GM12874 (cell line): ENCODE measurements at regions not wholly inside any gene's neighbourhood (a gene's known extent, or its start where the extent isn't known, plus 50 kb on each side); places are given as distances from the start of the nearest gene placed in this dataset.

Experiments
- TF ChIP-seq, protein P1 (sequence below): IDR thresholded peaks from 2 replicates; pipeline ENCODE4 v1.5.1; 2011; ENCODE audit warnings: low read depth, mild to moderate bottlenecking, control low read depth, low read length, moderate library complexity; ENCODE audit not compliant: insufficient read depth

DNA sequence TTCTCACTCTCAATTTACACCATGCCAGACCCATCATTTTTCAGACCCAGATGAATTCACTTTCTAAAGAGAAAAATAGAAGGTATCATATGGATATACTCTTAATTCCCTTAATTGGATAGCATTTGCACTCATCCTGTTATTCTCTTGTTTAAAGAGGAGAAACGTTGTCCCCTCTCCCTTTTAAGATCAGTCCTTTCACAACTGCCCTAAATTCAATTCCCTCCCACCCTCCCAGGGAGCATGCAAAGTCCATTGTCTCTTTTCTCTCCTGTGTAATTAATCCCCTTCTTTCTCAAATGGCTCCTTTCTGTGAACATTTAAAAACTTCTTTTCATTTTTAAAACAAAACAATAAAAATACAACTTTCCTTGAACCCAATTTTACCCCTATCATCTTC lies 124.7 kb upstream of the TLL1 start:
- TF ChIP-seq, protein P1, sequence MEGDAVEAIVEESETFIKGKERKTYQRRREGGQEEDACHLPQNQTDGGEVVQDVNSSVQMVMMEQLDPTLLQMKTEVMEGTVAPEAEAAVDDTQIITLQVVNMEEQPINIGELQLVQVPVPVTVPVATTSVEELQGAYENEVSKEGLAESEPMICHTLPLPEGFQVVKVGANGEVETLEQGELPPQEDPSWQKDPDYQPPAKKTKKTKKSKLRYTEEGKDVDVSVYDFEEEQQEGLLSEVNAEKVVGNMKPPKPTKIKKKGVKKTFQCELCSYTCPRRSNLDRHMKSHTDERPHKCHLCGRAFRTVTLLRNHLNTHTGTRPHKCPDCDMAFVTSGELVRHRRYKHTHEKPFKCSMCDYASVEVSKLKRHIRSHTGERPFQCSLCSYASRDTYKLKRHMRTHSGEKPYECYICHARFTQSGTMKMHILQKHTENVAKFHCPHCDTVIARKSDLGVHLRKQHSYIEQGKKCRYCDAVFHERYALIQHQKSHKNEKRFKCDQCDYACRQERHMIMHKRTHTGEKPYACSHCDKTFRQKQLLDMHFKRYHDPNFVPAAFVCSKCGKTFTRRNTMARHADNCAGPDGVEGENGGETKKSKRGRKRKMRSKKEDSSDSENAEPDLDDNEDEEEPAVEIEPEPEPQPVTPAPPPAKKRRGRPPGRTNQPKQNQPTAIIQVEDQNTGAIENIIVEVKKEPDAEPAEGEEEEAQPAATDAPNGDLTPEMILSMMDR, result no peak

DNA sequence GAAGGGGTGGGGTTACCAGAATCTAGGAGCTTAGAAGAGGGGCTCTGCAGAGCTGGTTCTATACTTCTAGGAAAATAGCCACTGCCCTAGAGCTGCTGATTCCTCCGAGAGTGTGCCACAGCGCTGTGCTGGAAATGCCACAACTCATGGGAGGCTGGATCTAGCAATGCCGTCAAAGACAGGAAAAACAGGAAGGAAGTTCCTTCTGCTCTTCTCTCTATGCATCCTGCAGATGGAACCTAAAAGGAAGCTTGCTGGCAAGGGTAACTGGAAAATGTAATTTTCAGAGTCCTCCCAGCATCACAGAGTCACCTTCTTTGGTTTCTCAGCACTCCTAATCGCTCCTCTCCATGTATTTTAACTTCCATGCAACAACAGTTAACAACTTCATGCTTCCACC lies 121.2 kb upstream of the TLL1 start:
- TF ChIP-seq, protein P1, result no peak

DNA sequence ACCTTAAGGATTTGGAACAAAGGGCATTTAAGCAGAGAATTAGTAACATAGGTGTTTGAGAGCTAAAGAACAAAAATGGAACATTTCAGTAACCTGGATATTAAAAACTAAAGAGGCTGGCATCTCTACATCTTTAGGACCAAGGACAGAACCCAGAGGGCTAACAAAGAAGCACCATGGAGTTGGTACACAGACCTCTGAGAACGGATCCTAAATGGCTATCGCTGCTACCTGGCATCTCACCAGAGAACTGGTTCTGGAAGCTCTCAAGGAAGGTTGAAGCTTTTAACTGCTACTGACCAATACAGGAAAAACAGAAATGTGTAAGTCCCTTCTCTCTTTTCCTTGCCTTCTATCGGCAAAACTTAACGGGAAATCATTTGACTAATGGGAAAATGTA lies 118.4 kb upstream of the TLL1 start:
- TF ChIP-seq, protein P1, result no peak

DNA sequence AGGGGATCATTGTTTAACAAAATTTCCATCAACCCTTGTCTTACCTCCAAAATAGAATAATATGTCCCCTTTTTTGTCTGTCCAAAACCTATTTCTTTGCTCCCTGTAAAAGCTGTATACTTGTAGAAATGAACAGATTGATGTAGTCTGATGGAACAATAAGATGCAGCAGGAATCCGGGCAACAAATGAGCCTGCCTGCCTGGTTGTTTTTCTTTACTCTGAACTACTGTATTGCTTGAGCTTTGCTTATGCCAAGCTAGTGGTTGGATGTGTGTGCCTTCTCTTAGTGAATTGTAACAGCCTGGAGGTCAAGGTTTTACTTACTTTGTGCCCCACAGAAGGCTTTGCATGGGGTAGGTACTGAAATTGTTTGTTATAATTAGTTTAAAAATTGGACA lies 116.2 kb upstream of the TLL1 start:
- TF ChIP-seq, protein P1, result no peak

DNA sequence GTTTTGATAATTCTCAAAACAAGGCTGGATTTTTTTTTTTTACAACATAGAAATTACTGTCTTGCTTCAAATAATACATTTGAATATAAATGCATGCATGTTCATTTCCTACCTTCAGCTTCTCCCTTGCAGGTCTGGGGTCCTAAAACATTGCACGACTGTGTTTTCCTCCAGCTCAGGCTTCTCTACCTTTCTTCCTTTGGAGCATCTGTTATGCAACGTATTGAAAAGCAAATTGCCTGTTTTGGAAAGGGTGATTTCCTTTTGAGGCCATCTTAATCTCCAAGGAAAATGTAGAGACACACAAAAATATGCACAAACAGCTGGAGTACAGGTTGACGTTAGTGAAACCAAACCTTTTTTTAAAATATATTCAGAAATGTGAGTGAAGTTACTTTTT lies 115.6 kb upstream of the TLL1 start:
- TF ChIP-seq, protein P1, result no peak

DNA sequence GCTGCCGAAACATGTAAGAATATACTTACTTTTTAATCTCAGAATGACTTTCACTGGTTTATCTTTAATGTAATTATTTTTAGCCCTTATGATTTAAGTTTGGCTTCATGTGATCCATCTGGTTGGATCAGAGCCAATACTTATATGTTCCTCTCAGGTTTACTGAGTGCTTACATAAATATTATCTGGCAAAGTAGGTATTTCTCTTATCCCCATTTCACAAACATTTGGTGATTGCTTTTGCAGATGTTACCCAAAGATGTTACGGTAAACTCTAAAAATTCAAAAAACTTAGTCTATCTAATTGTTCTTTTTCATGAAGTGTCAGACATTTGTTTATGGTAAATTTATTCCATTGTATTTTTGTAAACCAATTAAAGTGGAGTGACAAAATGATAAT lies 115.0 kb upstream of the TLL1 start:
- TF ChIP-seq, protein P1, result no peak

DNA sequence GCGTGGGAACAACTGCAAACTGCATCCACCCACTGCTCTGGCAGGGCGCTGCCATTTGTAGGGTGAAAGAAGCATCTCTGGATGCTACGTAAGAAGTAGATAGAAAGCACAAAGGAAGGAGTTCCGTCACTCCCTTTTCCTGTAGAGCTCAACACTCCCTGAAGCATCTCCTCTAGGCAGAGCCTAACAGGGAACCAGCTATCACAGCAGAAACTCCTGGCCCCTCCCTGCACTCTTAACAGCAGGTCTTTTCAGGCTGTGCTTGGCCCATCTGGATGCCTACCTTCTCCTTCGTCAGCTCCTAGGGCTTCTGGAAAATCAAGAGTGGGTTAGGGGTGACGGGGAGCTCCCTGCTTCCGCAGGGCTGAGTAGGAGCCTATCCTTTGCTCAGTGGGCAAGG lies 112.9 kb upstream of the TLL1 start:
- TF ChIP-seq, protein P1, result no peak

DNA sequence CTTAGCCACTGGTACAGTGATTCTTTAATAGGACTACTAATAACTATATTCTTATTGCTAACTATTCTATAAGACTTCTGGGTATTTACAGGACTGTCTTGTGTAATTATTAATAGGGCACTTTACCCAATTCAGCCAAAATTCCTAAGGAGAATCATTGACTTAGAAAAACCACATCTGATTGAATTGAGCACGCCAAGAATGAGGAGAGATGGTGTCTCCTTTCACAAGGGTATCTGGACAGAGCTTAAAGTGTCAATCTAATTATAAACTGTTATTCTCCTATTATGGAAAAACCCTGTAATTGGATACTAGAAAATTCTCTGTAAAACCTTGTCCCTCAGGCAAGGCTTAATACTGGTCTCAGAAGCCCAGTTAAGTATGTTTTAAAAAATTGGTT lies 111.1 kb upstream of the TLL1 start:
- TF ChIP-seq, protein P1, result no peak
